ENCODE measurements at regions not wholly inside any gene's neighbourhood (a gene's known extent, or its start where the extent isn't known, plus 50 kb on each side); places are given as distances from the start of the nearest gene placed in this dataset.
"Not testable (repeated sequence)": the region's sequence is repeated elsewhere in the genome, so short reads cannot be mapped to it uniquely, and the experiment has no call there.

- Histone ChIP-seq H3K79me2 (ENCODE audit: control insufficient read depth, insufficient read depth, low read length, unreplicated experiment) (peaks cover 41% of the 10 kb centered on the region), H2AFZ (ENCODE audit: low read length, unreplicated experiment) (peak overlapping the region; percentile 37), H3K4me3 (ENCODE audit: low read depth, low read length) (peak overlapping the region; percentile 85), H3K27ac (ENCODE audit: low read depth, low read length) (peak overlapping the region; percentile 77)
- not testable (repeated sequence) for H3K27me3 ChIP-seq (ENCODE audit: insufficient read depth, low read length); H3K4me1 ChIP-seq (ENCODE audit: control insufficient read depth, insufficient read depth, low read length, unreplicated experiment); H3K36me3 ChIP-seq (ENCODE audit: insufficient read depth, low read length)
These were observed 93.0 kb downstream of the CRLF3 start for GRCh38 chr17:30731210-30732132.

- H3K79me2 ChIP-seq (ENCODE audit: control insufficient read depth, insufficient read depth, low read length, unreplicated experiment), result peaks cover 37% of the 10 kb centered on the region
- H2AFZ ChIP-seq (ENCODE audit: low read length, unreplicated experiment), result not testable (repeated sequence)
These were observed 93.7 kb downstream of the CRLF3 start for GRCh38 chr17:30730837-30731209.

GRCh38 chr17:30730171-30730836 is 94.2 kb downstream of the CRLF3 start:
- H3K79me2 ChIP-seq (ENCODE audit: control insufficient read depth, insufficient read depth, low read length, unreplicated experiment), result peaks cover 31% of the 10 kb centered on the region
- not testable (repeated sequence) for H3K27ac ChIP-seq (ENCODE audit: low read depth, low read length); H2AFZ ChIP-seq (ENCODE audit: low read length, unreplicated experiment)

More at GRCh38 chr17:30730837-30731209, 93.7 kb downstream of the CRLF3 start:
- Histone ChIP-seq H3K4me3 (ENCODE audit: low read depth, low read length) (peak overlapping the region; percentile 36), H3K27ac (ENCODE audit: low read depth, low read length) (peak overlapping the region; percentile 29)
- H3K36me3 ChIP-seq (ENCODE audit: insufficient read depth, low read length); H3K4me1 ChIP-seq (ENCODE audit: control insufficient read depth, insufficient read depth, low read length, unreplicated experiment); H3K27me3 ChIP-seq (ENCODE audit: insufficient read depth, low read length): not testable (repeated sequence)

GRCh38 chr17:30729471-30730170 is 94.9 kb downstream of the CRLF3 start:
- not testable (repeated sequence) for H3K27ac ChIP-seq (ENCODE audit: low read depth, low read length); H3K36me3 ChIP-seq (ENCODE audit: insufficient read depth, low read length); H2AFZ ChIP-seq (ENCODE audit: low read length, unreplicated experiment); H3K4me3 ChIP-seq (ENCODE audit: low read depth, low read length); H3K4me1 ChIP-seq (ENCODE audit: control insufficient read depth, insufficient read depth, low read length, unreplicated experiment); H3K27me3 ChIP-seq (ENCODE audit: insufficient read depth, low read length)
- H3K79me2 ChIP-seq (ENCODE audit: control insufficient read depth, insufficient read depth, low read length, unreplicated experiment), result peaks cover 27% of the 10 kb centered on the region

More at GRCh38 chr17:30730171-30730836, 94.2 kb downstream of the CRLF3 start:
- H3K4me3 ChIP-seq (ENCODE audit: low read depth, low read length); H3K4me1 ChIP-seq (ENCODE audit: control insufficient read depth, insufficient read depth, low read length, unreplicated experiment); H3K27me3 ChIP-seq (ENCODE audit: insufficient read depth, low read length); H3K36me3 ChIP-seq (ENCODE audit: insufficient read depth, low read length): not testable (repeated sequence)

- not testable (repeated sequence) for H3K4me1 ChIP-seq (ENCODE audit: control insufficient read depth, insufficient read depth, low read length, unreplicated experiment); H3K27ac ChIP-seq (ENCODE audit: low read depth, low read length); H3K27me3 ChIP-seq (ENCODE audit: insufficient read depth, low read length); H3K79me2 ChIP-seq (ENCODE audit: control insufficient read depth, insufficient read depth, low read length, unreplicated experiment); H3K36me3 ChIP-seq (ENCODE audit: insufficient read depth, low read length); H2AFZ ChIP-seq (ENCODE audit: low read length, unreplicated experiment); H3K4me3 ChIP-seq (ENCODE audit: low read depth, low read length)
These were observed 97.0 kb downstream of the CRLF3 start for GRCh38 chr17:30727517-30727916.

GRCh38 chr17:30726734-30727133 is 97.8 kb downstream of the CRLF3 start:
- H3K27ac ChIP-seq (ENCODE audit: low read depth, low read length); H3K36me3 ChIP-seq (ENCODE audit: insufficient read depth, low read length); H2AFZ ChIP-seq (ENCODE audit: low read length, unreplicated experiment); H3K27me3 ChIP-seq (ENCODE audit: insufficient read depth, low read length); H3K4me1 ChIP-seq (ENCODE audit: control insufficient read depth, insufficient read depth, low read length, unreplicated experiment); H3K4me3 ChIP-seq (ENCODE audit: low read depth, low read length); H3K79me2 ChIP-seq (ENCODE audit: control insufficient read depth, insufficient read depth, low read length, unreplicated experiment): not testable (repeated sequence)

- not testable (repeated sequence) for H3K27ac ChIP-seq (ENCODE audit: low read depth, low read length); H3K27me3 ChIP-seq (ENCODE audit: insufficient read depth, low read length); H3K4me3 ChIP-seq (ENCODE audit: low read depth, low read length); H3K4me1 ChIP-seq (ENCODE audit: control insufficient read depth, insufficient read depth, low read length, unreplicated experiment); H2AFZ ChIP-seq (ENCODE audit: low read length, unreplicated experiment); H3K79me2 ChIP-seq (ENCODE audit: control insufficient read depth, insufficient read depth, low read length, unreplicated experiment); H3K36me3 ChIP-seq (ENCODE audit: insufficient read depth, low read length)
These were observed 98.2 kb downstream of the CRLF3 start for GRCh38 chr17:30726310-30726709.

- H3K79me2 ChIP-seq (ENCODE audit: control insufficient read depth, insufficient read depth, low read length, unreplicated experiment); H3K36me3 ChIP-seq (ENCODE audit: insufficient read depth, low read length); H3K4me3 ChIP-seq (ENCODE audit: low read depth, low read length); H3K27ac ChIP-seq (ENCODE audit: low read depth, low read length); H2AFZ ChIP-seq (ENCODE audit: low read length, unreplicated experiment); H3K27me3 ChIP-seq (ENCODE audit: insufficient read depth, low read length); H3K4me1 ChIP-seq (ENCODE audit: control insufficient read depth, insufficient read depth, low read length, unreplicated experiment): not testable (repeated sequence)
These were observed 100.3 kb downstream of the CRLF3 start for GRCh38 chr17:30724034-30724650.

- not testable (repeated sequence) for H3K4me1 ChIP-seq (ENCODE audit: control insufficient read depth, insufficient read depth, low read length, unreplicated experiment); H3K36me3 ChIP-seq (ENCODE audit: insufficient read depth, low read length); H3K79me2 ChIP-seq (ENCODE audit: control insufficient read depth, insufficient read depth, low read length, unreplicated experiment); H3K27ac ChIP-seq (ENCODE audit: low read depth, low read length); H2AFZ ChIP-seq (ENCODE audit: low read length, unreplicated experiment); H3K27me3 ChIP-seq (ENCODE audit: insufficient read depth, low read length); H3K4me3 ChIP-seq (ENCODE audit: low read depth, low read length)
These were observed 102.2 kb downstream of the CRLF3 start for GRCh38 chr17:30722114-30722780.

- H2AFZ ChIP-seq (ENCODE audit: low read length, unreplicated experiment); H3K4me1 ChIP-seq (ENCODE audit: control insufficient read depth, insufficient read depth, low read length, unreplicated experiment); H3K27me3 ChIP-seq (ENCODE audit: insufficient read depth, low read length); H3K36me3 ChIP-seq (ENCODE audit: insufficient read depth, low read length); H3K79me2 ChIP-seq (ENCODE audit: control insufficient read depth, insufficient read depth, low read length, unreplicated experiment); H3K27ac ChIP-seq (ENCODE audit: low read depth, low read length); H3K4me3 ChIP-seq (ENCODE audit: low read depth, low read length): not testable (repeated sequence)
These were observed 103.5 kb downstream of the CRLF3 start for GRCh38 chr17:30720971-30721370.
